Sciatic nerve (tissue), 2 donors: ENCODE measurements at regions not wholly inside any gene's neighbourhood (a gene's known extent, or its start where the extent isn't known, plus 50 kb on each side); places are given as distances from the start of the nearest gene placed in this dataset.

ENCODE experiments used
- ATAC-seq: fragments of 200-7000 bp; cut with Tn5 transposase; one replicate; pipeline ENCODE4 v1.9.1; 2020; ENCODE audit warnings: mild to moderate bottlenecking, moderate library complexity
- DNase-seq: peaks from one replicate; pipeline ENCODE4 v3.0.0-alpha.2; 2020; ENCODE audit warnings: low spot score
- intact Hi-C: fragments of 100-400 bp; cut with DNase I; formaldehyde crosslinking; loops from one replicate; pipeline ENCODE4 v1.14.2; 2022
- donor health status: DM: no; HTN: no; CAD: no.
- donor health status: DM: no; HTN: no; CAD: no.

DNA sequence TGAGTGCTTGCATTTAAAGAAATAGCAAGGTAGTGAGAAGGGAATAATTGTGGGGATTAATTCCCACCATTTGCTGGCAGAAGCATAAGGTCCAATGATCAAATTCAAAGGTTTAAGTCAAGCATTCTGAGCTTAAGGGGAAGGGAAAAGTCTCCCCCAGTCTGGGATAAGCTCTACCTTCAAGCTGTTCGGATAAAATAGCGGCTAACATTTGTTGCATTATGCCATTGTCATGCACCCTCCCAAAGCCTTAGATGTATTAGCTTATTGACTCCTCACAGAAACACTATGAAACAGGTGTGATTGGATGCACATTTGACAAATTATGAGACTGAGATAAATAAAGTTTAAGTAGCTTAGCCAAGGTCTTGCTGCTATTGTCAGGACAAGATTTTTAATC, 52.2 kb upstream of the TGIF1 start:
- intact Hi-C loops: no loop called here
- DNase-seq (no peak), ATAC-seq (no peak)
